CD4-positive, alpha-beta T cell treated with Interleukin-17A for 1 hour (primary cell): ENCODE measurements at regions not wholly inside any gene's neighbourhood (a gene's known extent, or its start where the extent isn't known, plus 50 kb on each side); places are given as distances from the start of the nearest gene placed in this dataset.
"Not testable (repeated sequence)": the region's sequence is repeated elsewhere in the genome, so short reads cannot be mapped to it uniquely, and the experiment has no call there.

Experiments used
- DNase-seq: peaks from one replicate; pipeline ENCODE4 v3.0.0-alpha.2; 2020

DNA sequence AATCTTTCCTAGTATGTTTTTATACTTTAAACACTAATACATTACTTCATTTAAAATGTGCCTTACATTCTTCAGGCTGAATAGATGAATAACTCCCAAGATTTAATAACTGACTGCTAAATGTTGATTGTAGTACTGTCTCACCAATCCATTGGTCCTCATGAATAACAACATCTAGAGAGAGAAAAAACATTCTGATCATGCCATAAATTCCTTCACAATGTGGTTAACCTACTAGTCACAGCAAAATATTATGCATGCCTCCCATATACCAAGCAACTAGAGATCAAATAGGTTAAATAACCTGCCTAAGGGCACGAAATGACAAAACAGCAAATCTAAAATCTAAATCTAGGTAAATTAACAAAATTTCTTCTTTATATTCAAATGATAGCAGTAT, 66.2 kb downstream of the SYT15 start:
- DNase-seq = not testable (repeated sequence)

DNA sequence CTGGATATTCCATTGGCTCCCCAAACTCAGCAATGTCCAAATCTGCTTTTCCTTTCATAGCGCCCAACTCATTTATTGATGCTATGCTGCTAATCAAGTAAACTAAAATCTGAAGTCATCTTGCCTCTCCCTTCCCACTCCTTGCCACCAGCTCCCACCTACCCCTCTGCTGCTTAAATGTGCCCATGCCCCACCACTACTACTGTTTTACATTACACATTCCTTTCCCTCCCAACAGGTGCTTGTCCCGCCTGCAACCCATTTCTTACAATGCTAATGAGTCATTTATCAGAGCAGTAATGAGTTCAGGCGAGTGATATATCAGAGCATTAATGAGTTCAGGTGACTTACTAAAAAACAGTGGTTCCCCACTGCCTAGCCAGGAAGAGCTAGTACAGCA, 67.2 kb downstream of the SYT15 start:
- not testable (repeated sequence) for DNase-seq

DNA sequence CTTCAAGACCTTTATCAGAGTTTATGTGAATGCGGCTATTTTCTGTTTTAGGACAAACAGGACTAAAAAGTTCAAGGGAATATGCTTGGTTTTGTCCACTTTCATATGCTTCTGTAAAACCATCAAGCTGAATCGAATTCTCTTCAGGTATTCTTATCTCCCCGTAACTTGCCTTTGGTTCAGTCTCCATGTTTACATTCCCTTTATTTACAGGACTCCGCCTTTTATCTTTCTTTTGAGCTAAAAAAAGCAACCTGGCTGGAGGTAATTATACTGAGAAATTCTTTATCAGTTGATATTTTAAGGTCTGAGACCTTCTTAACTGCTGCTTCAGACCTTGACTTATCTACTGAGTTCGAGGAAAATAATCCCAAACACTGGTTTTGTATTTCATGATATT, 72.0 kb downstream of the SYT15 start:
- DNase-seq = not testable (repeated sequence)

DNA sequence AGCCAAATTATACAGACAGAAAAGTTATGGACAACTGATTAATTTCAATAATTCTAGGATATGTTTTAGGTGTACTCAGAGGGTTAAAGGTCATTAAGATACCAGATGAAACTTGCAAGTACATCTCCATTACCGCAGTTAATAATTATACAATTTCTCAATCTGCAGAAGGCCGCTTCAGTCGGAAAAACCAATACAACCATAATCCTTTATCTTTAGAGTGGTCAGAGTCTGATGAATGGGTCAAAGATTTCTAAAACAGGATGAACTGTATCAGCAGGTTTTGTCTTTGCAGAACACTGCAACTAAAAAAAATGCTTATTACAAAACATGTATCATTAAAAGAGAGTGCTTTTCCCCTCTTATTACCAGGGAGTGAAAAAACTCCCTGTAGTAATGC, 78.5 kb downstream of the SYT15 start:
- DNase-seq = not testable (repeated sequence)

DNA sequence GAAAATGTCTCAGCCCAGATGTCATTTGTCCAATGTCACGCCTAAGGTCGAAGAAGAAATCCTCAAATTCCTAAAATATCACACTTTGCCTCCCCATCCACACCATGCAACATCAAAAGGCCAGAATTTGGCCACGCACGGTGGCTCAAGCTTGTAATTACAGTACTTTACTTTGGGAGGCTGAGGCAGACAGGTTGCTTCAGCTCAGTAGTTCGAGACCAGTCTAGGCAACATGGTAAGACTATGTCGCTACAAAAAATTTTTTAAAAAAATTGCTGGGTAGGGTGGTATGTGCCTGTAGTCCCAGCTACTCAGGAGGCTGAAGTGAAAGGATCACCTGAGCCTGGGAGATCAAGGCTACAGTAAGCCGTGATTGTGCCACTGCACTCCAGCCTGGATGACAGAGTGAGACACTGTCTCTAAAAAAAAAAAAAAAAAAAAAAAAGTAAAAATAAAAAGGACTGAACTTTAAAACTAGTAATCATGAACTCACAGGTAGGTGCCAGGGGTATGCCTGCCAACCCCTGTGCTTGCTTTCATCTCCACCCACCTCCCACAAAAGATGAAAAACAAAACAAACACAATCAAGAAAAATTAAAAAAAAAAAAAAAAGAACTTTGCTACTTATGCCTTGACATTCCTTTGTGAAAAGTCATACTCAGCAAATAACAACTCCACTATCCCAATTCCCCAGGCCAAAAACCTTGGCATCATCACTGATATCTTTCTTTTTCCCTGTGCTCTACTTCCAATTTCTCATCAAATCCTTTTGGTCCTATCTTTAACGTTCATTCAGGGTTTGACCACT, 81.3 kb downstream of the SYT15 start:
- DNase-seq = not testable (repeated sequence)

DNA sequence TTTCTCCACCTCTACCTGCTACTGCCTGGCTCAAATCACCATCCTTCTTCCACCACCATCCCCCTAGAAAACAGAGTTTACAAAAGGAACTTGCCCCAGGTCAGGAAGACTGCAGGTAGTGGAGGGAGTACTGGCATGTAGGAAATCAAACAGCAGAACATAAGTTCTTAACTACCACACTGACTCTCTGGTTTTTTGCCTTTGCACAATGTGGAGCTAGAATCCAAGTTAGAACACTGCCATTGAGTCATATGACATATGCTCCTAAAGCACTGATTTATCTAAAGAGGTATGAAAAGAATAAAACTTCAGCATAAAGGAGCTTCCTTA, 81.9 kb downstream of the SYT15 start:
- not testable (repeated sequence) for DNase-seq

DNA sequence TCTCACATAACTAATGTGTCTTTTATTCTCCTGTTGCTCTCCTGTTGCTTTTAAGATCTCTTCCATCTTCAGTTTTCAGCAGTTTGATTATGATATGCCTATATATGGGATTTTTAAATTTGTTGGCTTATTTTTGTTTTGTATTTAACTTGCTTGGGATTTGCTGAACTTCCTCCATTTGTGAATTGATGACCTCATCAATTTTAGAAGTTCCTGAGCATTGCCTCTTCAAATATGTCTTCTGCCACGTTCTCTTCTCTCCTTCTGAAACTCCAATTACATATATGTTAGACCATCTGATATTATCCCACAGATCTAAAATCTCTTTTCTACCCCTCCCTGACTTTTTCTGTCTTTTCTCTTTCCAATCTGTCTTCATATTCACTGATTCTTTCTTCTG, 86.6 kb downstream of the SYT15 start:
- not testable (repeated sequence) for DNase-seq

DNA sequence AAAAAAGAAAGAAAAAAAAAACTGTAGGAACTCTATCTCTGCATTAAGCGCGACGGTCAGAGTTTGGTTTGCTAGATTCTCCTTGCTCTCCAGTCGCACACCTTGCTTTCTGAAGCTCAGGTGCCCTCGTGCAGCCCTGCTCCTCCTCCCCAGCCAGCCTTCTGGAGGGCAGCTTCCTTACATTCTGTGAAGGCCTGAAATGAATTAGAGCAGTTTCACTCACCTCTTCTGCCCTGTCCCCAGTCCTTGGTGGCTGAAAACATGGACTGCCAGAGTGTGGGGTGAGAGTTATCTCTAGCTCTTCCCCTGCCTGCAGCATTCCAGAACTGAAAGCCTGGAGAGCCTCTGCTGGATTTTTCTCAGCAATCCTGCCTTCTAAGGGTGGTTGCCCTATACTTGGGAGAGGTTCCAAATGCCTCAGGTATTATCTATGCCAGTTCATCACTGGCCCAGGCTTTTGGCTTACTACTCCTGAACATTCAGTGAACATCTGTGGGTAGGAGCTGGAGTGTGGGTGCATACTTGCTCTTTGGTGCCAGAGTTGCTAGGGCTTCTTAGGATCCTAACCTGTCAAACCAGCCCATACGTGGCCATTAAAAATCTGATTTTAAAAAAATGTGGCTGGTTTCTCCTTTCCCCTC, 89.5 kb downstream of the SYT15 start:
- not testable (repeated sequence) for DNase-seq

DNA sequence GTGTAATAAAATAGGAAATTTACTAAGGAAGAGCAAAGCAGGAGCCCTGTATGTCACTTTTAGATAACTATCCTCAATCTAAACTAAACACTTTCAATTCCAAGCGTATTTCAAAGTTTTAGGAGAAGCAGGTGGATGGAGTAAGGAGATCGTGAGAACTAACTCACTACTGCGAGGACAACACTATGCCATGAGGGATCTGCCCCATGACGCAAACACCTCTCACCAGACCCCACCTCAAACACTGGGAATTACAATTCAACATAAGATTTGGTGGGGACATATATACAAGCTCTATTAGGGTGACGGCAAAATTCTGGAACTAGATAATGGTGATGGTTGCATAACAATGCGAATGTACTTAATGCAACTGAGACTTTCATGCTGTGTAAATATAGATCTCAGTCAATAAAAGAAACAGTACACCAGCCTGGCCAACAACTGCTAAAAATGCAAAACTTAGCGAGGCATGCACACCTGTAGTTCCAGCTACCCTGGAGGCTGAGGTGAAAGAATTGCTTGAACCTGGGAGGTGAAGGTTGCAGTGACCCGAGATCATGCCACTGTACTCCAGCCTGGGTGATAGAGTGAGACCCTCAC, 99.0 kb downstream of the SYT15 start:
- DNase-seq = not testable (repeated sequence)

DNA sequence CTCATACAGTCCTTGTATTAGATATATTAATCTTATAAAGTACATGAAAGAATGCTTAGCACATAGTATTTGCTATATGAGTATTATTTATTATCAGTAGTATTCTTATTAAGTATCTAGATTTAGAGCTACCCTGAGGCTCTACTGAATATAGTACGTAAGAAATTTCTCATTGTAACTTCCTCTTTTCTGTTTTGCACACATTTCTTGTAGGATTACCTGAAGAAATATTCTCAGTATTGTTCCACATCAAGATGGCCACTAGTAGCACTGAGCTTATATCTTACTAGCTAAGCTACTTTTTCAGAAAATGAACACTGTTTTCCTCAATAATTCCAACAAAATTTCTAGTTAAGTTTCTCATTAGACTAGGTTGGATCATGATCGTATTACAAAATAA, 112.5 kb downstream of the SYT15 start:
- not testable (repeated sequence) for DNase-seq

DNA sequence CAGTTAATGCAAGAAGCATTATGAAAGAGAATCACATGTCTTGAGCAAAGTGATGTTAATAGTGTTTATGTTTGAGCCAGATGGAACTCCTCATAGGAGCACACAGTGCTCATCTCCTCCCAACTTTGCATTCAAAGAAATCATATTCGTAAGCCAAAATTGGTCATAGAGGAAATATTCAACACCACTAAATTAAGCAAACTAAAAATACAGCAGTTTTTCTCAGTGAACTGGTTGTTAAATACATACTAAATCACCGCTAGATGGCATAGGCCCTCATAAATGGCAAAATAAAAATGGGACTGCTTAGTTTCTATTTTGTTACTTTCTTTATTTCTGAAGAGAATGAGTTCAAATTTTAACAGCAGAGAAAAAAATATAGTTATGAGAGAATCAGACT, 114.3 kb downstream of the SYT15 start:
- DNase-seq = peak; percentile 17

DNA sequence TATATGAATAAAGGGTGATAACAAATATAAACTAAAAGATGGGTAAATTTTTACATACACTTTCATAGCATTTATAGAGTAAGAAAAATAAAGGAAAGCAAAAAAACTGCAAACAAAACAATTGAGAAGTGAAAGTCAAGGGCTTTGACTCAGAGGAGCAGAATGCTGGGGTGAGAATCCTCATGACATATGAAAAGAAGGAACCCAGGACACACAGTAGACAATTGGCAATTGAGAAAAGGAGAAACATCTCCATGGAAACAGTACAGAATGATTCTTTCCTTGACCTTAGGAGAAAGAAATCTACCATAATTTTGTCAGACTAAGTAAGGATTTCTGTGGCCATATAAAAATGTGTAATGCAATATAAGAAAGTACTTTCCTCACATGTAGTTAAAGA, 138.3 kb downstream of the SYT15 start:
- not testable (repeated sequence) for DNase-seq

DNA sequence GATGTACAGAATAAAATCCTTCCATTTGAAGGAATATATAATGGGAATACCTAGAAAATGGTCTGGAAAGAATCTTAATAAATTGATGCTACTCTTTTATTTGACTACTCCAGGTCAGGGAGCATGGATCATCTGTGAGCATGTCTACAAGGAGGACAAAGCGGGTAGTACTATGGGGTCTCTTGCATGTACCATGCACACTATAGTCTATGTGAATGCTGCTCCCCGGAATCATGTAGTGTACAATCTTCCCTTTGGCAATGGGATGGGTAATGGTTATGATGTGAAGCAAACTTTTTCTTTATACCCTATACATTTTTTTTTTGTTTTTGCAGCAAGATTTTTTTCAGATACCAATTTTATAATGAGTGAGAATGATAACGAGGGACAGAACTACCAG, 139.1 kb downstream of the SYT15 start:
- not testable (repeated sequence) for DNase-seq

DNA sequence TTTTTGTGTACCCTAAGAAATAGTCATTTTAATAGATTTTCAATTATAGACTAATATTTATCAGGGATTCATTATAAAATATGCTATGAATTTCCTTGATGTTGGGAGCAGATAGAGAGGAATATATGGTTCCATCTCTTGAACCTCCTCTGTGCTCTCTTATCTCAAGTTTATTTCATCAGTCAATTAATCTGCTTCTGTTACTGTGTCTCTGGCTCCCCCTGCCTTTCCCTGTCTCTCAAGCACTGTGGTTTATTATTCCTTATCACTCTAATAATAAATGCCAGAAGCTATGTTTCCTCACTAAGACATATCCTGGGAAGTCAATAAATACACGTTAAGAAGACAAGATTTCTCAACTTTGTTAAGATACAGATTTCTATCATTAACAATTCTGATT, 141.5 kb downstream of the SYT15 start:
- not testable (repeated sequence) for DNase-seq

DNA sequence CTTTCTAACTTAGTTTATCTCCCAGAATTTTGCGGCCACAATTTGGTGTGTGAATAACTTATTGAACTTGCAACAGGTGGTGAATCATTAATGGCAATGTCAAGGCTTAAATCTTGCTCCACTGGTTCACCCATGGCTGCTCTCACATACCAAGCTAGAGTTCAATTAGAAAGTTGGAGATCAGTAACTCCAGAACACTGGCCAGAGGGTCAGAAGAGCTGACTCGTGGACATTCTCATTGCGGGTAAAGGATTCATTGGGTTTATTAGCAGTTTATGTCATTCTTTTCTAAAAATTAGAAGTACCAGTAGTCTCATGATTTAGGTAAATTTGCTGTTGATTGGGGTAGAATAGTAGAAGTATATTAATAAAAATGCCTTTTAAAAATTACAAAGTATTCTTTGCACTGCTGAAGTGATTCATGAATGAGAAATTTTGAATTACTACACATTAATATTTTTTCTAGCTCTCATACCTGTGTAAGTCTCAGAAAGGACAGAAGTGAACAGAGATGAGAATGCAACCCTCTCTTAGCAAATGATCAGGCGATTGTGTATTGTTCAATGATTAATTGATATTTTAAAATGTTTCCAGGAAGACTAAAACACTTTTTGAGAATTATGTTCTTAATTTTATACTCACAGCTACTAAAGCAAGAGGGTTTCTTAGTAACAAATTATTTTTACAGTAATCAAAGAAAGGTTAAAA, 142.0 kb downstream of the SYT15 start:
- not testable (repeated sequence) for DNase-seq

DNA sequence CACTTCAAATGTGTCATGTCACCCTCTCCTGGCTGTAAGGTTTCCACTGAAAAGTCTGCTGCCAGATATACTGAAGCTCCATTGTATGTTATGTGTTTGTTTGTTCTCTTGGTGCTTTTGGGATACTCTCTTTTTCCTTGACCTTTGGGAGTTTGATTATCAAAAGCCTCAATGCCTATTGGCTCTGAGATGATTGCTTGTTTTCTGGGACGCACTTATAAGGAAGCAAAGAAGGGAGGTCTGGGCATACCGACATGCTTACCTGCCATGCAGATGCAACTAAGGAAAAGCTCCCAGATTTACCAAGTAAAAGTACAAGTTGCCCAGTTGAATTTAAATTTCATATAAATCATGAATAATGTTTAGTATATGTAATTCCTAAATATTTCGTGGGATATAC, 145.3 kb downstream of the SYT15 start:
- DNase-seq = not testable (repeated sequence)

DNA sequence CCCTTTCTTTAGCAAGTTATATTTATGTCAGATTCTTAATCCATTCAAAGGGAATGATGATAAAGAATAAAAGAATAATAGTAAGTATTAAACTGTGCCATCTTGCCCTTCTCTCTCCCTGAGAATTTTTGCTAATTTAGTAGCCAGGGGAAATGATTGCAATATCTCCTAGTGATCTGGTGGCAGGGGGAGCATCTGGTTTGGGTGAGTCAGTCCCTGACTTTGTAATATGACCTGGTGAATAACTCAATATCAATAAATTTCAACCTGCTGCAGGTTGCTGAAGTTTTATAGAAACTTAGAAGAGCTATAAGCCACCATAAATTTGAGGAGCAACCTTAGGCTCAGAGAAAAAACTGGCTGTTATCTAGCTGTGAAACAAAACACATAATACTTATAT, 149.4 kb downstream of the SYT15 start:
- DNase-seq = not testable (repeated sequence)

DNA sequence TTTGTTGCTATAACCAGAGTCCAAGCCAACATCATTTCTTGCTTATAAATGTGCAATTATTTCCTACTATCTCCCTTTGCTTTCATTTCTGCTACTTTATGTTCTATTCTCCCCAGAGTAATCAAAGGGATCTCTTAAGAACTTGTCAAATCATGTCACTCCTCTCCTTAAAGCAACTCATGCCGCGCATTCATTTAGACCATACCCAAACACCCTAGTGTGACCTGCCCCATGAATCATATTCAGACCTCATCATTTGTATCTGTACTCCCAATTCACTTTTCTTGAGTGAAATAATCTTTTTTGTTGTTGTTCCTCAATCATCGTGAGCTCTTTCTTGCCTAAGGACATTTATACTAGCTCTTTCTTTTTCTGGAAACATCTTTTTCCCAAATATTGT, 151.8 kb downstream of the SYT15 start:
- not testable (repeated sequence) for DNase-seq

DNA sequence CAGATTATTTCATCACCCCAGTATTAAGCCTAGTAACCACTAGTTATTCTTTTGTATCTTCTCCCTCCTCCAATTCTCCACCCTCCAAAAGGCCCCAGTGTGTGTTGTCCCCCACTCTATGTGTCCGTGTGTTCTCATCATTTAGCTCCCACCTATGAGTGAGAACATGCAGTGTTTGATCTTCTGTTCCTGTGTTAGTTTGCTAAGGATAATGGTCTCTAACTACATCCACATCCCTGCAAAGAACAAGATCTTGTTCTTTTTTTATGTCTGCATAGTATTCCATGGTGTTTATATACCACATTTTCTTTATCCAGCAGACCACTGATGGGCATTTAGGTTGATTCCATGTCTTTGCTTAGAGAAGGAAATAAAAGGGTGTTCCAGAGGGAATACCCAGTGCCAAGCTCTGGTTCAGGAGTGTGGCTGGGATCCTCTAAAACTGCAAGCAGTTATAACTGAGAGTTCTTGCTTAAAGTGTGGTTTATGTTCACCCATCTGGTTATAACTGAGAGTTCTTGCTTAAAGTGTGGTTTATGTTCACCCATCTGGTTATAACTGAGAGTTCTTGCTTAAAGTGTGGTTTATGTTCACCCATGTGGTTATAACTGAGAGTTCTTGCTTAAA, 154.8 kb downstream of the SYT15 start:
- not testable (repeated sequence) for DNase-seq

DNA sequence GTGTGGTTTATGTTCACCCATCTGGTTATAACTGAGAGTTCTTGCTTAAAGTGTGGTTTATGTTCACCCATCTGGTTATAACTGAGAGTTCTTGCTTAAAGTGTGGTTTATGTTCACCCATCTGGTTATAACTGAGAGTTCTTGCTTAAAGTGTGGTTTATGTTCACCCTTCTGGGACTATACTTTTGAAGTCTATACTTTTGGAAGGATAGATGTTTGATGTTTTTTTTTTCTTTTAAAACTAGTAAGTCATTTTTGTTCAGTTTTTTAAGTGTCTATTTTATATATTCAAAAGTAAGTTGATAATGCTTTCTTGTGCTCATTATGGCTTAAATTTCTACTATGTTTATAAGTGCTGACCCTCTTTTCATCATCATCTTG, 155.3 kb downstream of the SYT15 start:
- DNase-seq = not testable (repeated sequence)

DNA sequence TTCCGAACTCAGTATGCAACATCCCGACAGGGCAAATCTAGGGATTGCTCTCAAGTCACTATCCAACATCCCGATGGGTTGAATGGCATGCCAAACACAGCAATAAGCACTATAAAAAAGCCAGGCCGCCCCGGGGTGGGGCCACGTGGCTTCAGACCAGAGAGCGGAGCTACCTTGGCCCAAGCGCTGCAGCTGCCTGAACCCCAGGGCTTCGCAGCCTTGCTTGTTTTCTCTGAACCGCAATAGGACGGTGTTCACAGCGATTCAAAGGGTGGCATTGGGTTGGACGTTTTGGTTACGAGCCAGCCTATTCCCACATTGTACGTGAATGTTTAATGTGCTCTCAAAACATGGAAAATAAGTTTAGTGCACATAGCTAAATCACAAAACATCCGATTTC, 161.0 kb downstream of the SYT15 start:
- DNase-seq = not testable (repeated sequence)

DNA sequence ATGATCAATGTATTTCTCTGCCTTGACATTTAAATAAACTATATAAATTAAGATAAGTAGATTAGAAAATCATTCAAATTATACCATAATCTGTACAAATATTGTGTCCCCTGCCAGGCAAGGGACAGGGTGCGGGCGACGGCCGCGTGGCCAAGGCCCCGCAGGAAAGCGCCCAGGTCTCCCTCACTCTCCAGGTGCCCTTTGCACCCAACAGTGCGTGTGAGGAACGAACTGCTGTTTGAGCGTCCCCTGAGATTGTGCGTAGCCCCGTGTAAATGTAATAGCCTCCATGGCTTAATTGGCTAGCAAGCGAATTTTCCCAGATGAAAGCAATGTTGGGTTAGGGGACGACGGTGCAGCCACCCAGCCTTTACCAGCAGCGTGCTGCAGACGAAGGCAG, 161.4 kb downstream of the SYT15 start:
- not testable (repeated sequence) for DNase-seq

DNA sequence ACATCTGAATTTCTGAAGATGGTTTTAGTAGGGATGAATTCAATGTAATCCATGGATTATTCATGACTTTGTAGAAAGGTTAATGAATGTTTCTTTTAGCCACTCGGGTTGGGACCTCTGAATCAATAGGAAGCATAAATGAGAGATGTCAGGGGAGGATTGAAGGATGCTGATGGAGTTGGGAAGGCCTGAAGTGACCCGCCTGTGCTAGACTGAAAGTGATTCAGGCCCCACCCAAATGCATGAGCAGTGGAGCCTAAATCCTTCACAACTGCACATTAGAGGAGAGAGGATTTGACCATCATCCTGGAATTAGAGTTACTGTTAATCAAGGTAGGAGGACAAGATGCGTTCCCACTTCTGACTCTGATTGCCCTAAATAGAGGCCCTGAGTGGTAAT, 162.2 kb upstream of the PTPN20 start:
- not testable (repeated sequence) for DNase-seq
